A549 (cell line): ENCODE measurements at regions not wholly inside any gene's neighbourhood (a gene's known extent, or its start where the extent isn't known, plus 50 kb on each side); places are given as distances from the start of the nearest gene placed in this dataset.

Experiments
- ATAC-seq, 2 experiments: fragments of 200-7000 bp in 1 of 2; fragments of >200 bp in 1 of 2; cut with Nextera tagmentation in 1 of 2; cut with Tn5 transposase in 1 of 2; 3 replicates each; pipeline versions ENCODE4 v1.8.0 to v1.9.1; 2018 to 2020; ENCODE audit warnings: mild to moderate bottlenecking in 1 of 2, moderate library complexity in 1 of 2
- CTCF ChIA-PET: fragments of 300-600 bp; sonication (Branson Sonifier 250); formaldehyde crosslinking; extraction: SDS; loops from one replicate; lab custom pipeline; 2021; ENCODE audit warnings: antibody characterized with exemption, inconsistent platforms; lab: Yijun Ruan, JAX
- POLR2A ChIA-PET: fragments of 350-600 bp; formaldehyde crosslinking; extraction: SDS; loops from one replicate; lab custom pipeline; 2021; ENCODE audit warnings: antibody characterized with exemption, inconsistent platforms; lab: Yijun Ruan, JAX
- DNase-seq, 2 experiments: peaks; one replicate each; pipeline versions ENCODE4 v3.0.0 to v3.0.0-alpha.2; 2011 to 2016; ENCODE audit warnings: low read depth in 1 of 2, low spot score in 1 of 2
- FAIRE-seq: peaks from 2 replicates; lab custom pipeline; 2011; peaks lifted over from hg19 to GRCh38; lab: Jason Lieb, UNC
- H3K27ac ChIP-seq, 2 experiments: fragments of >200 bp; sonication (Bioruptor Twin); formaldehyde crosslinking; 3 replicates each; pipeline ENCODE4 v1.5.1; 2016 to 2017
- H3K4me1 ChIP-seq: fragments of >200 bp; sonication (Bioruptor Twin); formaldehyde crosslinking; 3 replicates; pipeline ENCODE4 v1.6.1; 2016
- H3K4me2 ChIP-seq: fragments of >200 bp; sonication (Bioruptor Twin); formaldehyde crosslinking; 3 replicates; pipeline ENCODE4 v1.6.1; 2016
- H3K4me3 ChIP-seq: fragments of >200 bp; sonication (Bioruptor Twin); formaldehyde crosslinking; 3 replicates; pipeline ENCODE4 v1.5.1; 2016
- H3K9me3 ChIP-seq: fragments of >200 bp; sonication (Bioruptor Twin); formaldehyde crosslinking; 3 replicates; pipeline ENCODE4 v1.6.1; 2016
- BCL3 ChIP-seq: fragments of >200 bp; sonication (Bioruptor Twin); formaldehyde crosslinking; IDR thresholded peaks from 3 replicates; pipeline ENCODE4 v1.6.1; 2016
- BHLHE40 ChIP-seq: IDR thresholded peaks from 2 replicates; pipeline ENCODE4 v1.6.1; 2012; ENCODE audit warnings: low read depth, low read length, inconsistent platforms
- CBX8 ChIP-seq: fragments of 200-600 bp; sonication (generic); IDR thresholded peaks from 2 replicates; pipeline ENCODE4 v1.6.1; 2016
- CTCF ChIP-seq: fragments of >200 bp; sonication (Bioruptor Twin); formaldehyde crosslinking; IDR thresholded peaks from 3 replicates; pipeline ENCODE4 v1.5.1; 2016
- FOSL2 ChIP-seq, 2 experiments: fragments of 450-650 bp in 1 of 2; fragments of >200 bp in 1 of 2; sonication (Bioruptor Twin) in 1 of 2; formaldehyde crosslinking; IDR thresholded peaks; 2 replicates each; pipeline versions ENCODE4 v1.5.0 to v1.6.1; 2016 to 2020; ENCODE audit warnings: mild to moderate bottlenecking in 1 of 2, moderate library complexity in 1 of 2
- HOXB13 ChIP-seq: fragments of 250-450 bp; sonication (Bioruptor Pico); IDR thresholded peaks from 2 replicates; pipeline ENCODE4 v1.5.0; 2020; ENCODE audit warnings: low read depth, mild to moderate bottlenecking, moderate library complexity
- JUNB ChIP-seq: fragments of >200 bp; sonication (Bioruptor Twin); formaldehyde crosslinking; IDR thresholded peaks from 2 replicates; pipeline ENCODE4 v1.6.1; 2016
- MAFK ChIP-seq: fragments of 450-650 bp; IDR thresholded peaks from 2 replicates; pipeline ENCODE4 v1.6.1; 2014; ENCODE audit not compliant: partially characterized antibody
- MAZ ChIP-seq: fragments of 150-350 bp; IDR thresholded peaks from 2 replicates; pipeline ENCODE4 v1.6.1; 2014; ENCODE audit warnings: antibody characterized with exemption, low read depth, low read length, borderline replicate concordance
- MYC ChIP-seq: IDR thresholded peaks from 2 replicates; pipeline ENCODE4 v1.6.1; 2012; ENCODE audit warnings: mild to moderate bottlenecking, inconsistent platforms, low read length, improper control_type of control experiment, borderline replicate concordance
- POLR2AphosphoS2 ChIP-seq: conservative IDR thresholded peaks from 2 replicates; pipeline ENCODE4 v1.6.1; 2012; ENCODE audit warnings: low read length, improper control_type of control experiment, inconsistent platforms
- RARB ChIP-seq: fragments of 250-450 bp; sonication (Bioruptor Pico); IDR thresholded peaks from 2 replicates; pipeline ENCODE4 v1.8.0; 2021; ENCODE audit warnings: mild to moderate bottlenecking, moderate library complexity
- RFX5 ChIP-seq: fragments of 450-650 bp; IDR thresholded peaks from 2 replicates; pipeline ENCODE4 v1.7.1; 2014; ENCODE audit warnings: antibody characterized with exemption, mild to moderate bottlenecking, moderate library complexity
- SMC3 ChIP-seq: fragments of >200 bp; sonication (Bioruptor Twin); formaldehyde crosslinking; IDR thresholded peaks from 3 replicates; pipeline ENCODE4 v1.6.1; 2018; ENCODE audit warnings: inconsistent platforms
- TFCP2L1 ChIP-seq: fragments of 250-450 bp; sonication (Bioruptor Pico); IDR thresholded peaks from 2 replicates; pipeline ENCODE4 v1.5.0; 2021; ENCODE audit warnings: mild to moderate bottlenecking
- ZFP36 ChIP-seq: fragments of 450-650 bp; IDR thresholded peaks from 2 replicates; pipeline ENCODE4 v1.6.1; 2014; ENCODE audit warnings: borderline replicate concordance; ENCODE audit not compliant: partially characterized antibody
- ZNF302 ChIP-seq: fragments of 250-450 bp; sonication (Bioruptor Pico); IDR thresholded peaks from 2 replicates; pipeline ENCODE4 v1.9.0; 2021; ENCODE audit warnings: inconsistent platforms, mild to moderate bottlenecking, moderate library complexity
- WGBS: methylation state at CpG from one replicate; pipeline ENCODE4 v1.1.6; 2017; ENCODE audit errors: missing lambda C conversion rate; 5-methylcytosine and 5-hydroxymethylcytosine counted together
- TF ChIP-seq, protein P1 (sequence below): fragments of 150-350 bp; IDR thresholded peaks from 2 replicates; pipeline ENCODE4 v1.6.1; 2014; ENCODE audit warnings: low read depth, mild to moderate bottlenecking, low read length
- TF ChIP-seq, protein P2 (sequence below): fragments of 450-650 bp; IDR thresholded peaks from 2 replicates; pipeline ENCODE4 v1.6.1; 2014; ENCODE audit warnings: antibody characterized with exemption
- TF ChIP-seq, protein P3 (sequence below): fragments of 200-600 bp; sonication (generic); IDR thresholded peaks from 2 replicates; pipeline ENCODE4 v1.6.1; 2016; ENCODE audit warnings: antibody characterized with exemption, mild to moderate bottlenecking, moderate library complexity
- TF ChIP-seq, protein P4 (sequence below): fragments of >200 bp; sonication (Bioruptor Twin); formaldehyde crosslinking; IDR thresholded peaks from 2 replicates; pipeline ENCODE4 v1.6.1; 2016

DNA sequence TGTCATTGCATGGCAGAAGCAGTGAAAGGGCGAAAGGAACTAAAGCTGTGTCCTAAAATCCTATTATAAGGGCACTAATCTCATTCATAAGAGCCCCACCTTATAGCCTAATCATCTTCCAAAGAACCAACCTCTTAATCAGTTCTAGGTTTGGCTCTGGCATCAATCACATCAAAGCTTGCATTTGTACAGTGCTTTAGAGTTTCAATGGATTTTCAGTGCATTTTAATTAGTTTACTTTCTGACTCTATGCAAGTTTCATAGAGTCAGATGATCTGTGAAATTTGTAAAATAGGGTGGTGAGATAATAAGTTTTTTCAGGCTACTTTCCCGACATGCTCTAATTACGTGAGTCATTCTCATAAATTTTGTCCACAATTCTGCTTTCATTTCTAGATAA, 341.1 kb downstream of the DIPK2A start:
- DNase-seq, result no peak
- FAIRE-seq, result no peak
- 5% methylated on average over 3 of the region's 3 CpGs for WGBS
- TF ChIP-seq SMC3 (no peak), MAZ (no peak), BHLHE40 (no peak), TFCP2L1 (CRISPR knock-in tag) (no peak), CBX8 (no peak), BCL3 (no peak), CTCF (no peak), JUNB (no peak), FOSL2 (IDR thresholded peaks at IDR 0.05) (no peak), FOSL2 (CRISPR knock-in tag; IDR thresholded peaks at IDR 0.05) (no peak), RARB (no peak), POLR2AphosphoS2 (no peak), RFX5 (no peak), HOXB13 (no peak)
- TF ChIP-seq, protein P1, sequence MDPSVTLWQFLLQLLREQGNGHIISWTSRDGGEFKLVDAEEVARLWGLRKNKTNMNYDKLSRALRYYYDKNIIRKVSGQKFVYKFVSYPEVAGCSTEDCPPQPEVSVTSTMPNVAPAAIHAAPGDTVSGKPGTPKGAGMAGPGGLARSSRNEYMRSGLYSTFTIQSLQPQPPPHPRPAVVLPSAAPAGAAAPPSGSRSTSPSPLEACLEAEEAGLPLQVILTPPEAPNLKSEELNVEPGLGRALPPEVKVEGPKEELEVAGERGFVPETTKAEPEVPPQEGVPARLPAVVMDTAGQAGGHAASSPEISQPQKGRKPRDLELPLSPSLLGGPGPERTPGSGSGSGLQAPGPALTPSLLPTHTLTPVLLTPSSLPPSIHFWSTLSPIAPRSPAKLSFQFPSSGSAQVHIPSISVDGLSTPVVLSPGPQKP, result no peak
- TF ChIP-seq, protein P2, sequence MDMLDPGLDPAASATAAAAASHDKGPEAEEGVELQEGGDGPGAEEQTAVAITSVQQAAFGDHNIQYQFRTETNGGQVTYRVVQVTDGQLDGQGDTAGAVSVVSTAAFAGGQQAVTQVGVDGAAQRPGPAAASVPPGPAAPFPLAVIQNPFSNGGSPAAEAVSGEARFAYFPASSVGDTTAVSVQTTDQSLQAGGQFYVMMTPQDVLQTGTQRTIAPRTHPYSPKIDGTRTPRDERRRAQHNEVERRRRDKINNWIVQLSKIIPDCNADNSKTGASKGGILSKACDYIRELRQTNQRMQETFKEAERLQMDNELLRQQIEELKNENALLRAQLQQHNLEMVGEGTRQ, result no peak
- TF ChIP-seq, protein P3, sequence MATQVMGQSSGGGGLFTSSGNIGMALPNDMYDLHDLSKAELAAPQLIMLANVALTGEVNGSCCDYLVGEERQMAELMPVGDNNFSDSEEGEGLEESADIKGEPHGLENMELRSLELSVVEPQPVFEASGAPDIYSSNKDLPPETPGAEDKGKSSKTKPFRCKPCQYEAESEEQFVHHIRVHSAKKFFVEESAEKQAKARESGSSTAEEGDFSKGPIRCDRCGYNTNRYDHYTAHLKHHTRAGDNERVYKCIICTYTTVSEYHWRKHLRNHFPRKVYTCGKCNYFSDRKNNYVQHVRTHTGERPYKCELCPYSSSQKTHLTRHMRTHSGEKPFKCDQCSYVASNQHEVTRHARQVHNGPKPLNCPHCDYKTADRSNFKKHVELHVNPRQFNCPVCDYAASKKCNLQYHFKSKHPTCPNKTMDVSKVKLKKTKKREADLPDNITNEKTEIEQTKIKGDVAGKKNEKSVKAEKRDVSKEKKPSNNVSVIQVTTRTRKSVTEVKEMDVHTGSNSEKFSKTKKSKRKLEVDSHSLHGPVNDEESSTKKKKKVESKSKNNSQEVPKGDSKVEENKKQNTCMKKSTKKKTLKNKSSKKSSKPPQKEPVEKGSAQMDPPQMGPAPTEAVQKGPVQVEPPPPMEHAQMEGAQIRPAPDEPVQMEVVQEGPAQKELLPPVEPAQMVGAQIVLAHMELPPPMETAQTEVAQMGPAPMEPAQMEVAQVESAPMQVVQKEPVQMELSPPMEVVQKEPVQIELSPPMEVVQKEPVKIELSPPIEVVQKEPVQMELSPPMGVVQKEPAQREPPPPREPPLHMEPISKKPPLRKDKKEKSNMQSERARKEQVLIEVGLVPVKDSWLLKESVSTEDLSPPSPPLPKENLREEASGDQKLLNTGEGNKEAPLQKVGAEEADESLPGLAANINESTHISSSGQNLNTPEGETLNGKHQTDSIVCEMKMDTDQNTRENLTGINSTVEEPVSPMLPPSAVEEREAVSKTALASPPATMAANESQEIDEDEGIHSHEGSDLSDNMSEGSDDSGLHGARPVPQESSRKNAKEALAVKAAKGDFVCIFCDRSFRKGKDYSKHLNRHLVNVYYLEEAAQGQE, result no peak
- no peaks in the 10 kb centered on the region for H3K9me3 ChIP-seq
- POLR2A ChIA-PET, result no interaction called here
- no peak overlapping the region for H3K4me2 ChIP-seq
- CTCF ChIA-PET, result no interaction called here
- ATAC-seq, result no peak
- no peaks in the 10 kb centered on the region for H3K4me1 ChIP-seq
- H3K27ac ChIP-seq, result no peak overlapping the region
- H3K4me3 ChIP-seq, result no peak overlapping the region

DNA sequence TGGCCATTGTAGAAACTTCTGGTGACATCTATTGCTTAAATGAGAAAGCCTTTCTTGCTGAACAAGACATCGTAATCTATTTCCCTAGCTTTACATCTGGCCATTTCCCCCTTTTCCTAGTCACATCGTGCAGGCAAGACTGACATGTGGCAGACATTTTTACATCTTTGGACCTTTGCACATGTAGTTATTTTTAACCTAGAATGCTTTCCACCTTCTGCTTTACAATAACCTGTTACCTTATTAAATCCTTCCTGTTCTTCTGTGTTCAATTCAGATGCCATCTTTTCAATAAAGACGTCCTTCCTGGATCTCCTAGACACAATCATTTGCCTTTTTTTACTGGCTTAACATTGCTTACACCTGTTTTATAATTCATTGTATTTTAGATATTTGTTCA, 343.3 kb downstream of the DIPK2A start:
- no peak overlapping the region for H3K4me2 ChIP-seq
- no peak for ATAC-seq
- 9% methylated on average over 3 of the region's 3 CpGs for whole genome bisulfite sequencing
- TF ChIP-seq, protein P4, sequence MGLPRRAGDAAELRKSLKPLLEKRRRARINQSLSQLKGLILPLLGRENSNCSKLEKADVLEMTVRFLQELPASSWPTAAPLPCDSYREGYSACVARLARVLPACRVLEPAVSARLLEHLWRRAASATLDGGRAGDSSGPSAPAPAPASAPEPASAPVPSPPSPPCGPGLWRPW, result no peak
- TF ChIP-seq MYC (no peak), RFX5 (no peak), ZFP36 (no peak), POLR2AphosphoS2 (no peak), MAFK (no peak), ZNF302 (CRISPR knock-in tag) (no peak)
- TF ChIP-seq, protein P3, result no peak
- no peak for DNase-seq
- POLR2A ChIA-PET, result no interaction called here
- H3K4me3 ChIP-seq, result no peak overlapping the region
- CTCF ChIA-PET, result no interaction called here
- FAIRE-seq, result no peak
- H3K9me3 ChIP-seq, result no peaks in the 10 kb centered on the region
- no peaks in the 10 kb centered on the region for H3K4me1 ChIP-seq
- H3K27ac ChIP-seq, result no peak overlapping the region
